Right forelimb (tissue), 1 donor: ENCODE measurements at regions not wholly inside any gene's neighbourhood (a gene's known extent, or its start where the extent isn't known, plus 50 kb on each side); places are given as distances from the start of the nearest gene placed in this dataset.
"Not testable (repeated sequence)": the region's sequence is repeated elsewhere in the genome, so short reads cannot be mapped to it uniquely, and the experiment has no call there.

Source experiments
- DNase-seq: peaks from one replicate; pipeline ENCODE4 v3.0.0-alpha.2; 2018

DNA sequence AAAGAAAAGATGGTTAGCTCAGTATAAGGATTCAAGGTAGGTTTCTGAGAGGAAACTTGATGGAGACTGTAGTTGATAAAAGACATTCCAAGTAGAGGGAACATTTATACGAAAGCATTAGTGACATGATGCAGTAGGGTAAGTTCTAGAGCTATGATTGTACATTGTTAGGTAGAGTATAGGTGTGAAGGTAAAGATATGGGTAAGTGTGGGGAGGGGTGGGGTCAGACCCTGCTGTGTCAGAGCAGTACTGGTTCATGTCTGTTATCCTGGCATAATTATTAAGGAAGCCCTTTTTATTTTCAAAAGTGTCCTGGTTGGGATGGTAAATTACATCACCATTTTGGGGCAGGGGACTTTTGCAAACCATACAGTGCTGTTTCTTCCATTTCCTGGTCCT, 635.8 kb downstream of the COL12A1 start:
- no peak for DNase-seq

- no peak for DNase-seq
Measured at GRCh38 chr6:74568861-74569260, 637.0 kb downstream of the COL12A1 start.

GRCh38 chr6:74567923-74568290, 637.9 kb downstream of the COL12A1 start:
- DNase-seq: not testable (repeated sequence)

DNA sequence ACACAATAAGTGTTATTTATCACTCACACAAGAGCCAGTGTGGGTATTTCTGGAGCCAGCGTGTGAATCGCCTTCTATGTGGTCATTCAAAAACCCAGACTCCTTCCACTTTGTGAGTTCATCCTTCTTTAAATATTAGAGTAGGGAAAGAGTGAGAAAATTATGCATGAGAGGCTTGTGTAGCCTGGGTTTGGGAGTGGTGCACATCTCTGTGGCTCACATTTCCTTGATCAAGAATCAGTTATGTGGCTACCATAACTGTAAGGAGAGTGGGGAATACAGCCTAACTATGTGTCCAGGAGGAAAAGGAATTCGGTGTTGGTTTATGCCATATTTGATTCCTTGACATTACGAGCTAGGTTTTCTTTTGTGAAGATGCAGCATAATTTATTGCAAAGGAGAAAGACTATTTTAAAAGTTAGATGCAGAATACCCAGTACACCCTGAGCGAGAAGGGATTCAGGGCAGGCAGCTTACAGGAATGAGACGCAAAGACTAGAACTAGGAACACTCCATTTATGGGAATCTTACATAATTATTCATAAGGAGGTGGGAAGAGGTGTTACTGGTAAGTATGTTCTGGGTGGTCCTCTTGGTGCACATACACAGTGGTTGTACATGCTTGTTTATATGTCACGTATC, 638.5 kb downstream of the COL12A1 start:
- no peak for DNase-seq

DNA sequence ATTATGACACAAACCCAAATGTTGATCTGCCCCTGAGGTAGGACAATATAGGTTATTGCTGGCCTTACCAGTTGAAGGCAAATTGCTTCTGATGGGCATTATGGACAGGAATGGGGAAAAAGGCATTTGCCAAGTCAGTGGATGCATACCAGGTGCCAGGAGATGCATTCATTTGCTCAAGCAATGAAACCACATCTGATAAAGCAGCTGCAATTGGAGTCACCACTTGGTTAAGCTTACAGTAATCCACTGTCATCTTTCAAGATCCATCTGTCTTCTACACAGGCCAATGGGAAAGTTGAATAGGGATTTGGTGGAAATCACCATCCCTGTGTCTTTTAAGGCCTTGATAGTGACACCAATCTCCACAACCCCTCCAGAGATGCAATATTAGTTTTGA, 648.6 kb downstream of the COL12A1 start:
- DNase-seq: no peak

- DNase-seq: no peak
Measured at GRCh38 chr6:74554041-74554440, 651.8 kb downstream of the COL12A1 start.

DNA sequence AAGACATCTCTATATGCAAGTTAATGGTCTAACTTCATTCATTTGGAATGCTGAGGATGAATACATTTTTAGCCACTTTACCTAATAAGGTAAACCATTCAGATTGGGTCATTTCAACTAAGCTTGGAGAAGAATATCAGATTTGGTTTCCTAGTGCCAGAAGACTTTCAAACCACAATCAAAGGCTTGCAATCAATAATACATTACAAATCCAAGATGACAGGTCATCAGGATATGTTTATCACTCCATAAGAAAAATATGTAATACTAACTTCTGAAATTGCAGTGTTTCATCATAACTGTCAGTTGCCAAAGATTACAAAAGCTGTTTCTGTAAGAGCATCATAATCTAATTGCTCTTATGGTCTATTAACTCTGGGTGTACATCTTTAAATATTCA, 654.0 kb downstream of the COL12A1 start:
- no peak for DNase-seq

DNA sequence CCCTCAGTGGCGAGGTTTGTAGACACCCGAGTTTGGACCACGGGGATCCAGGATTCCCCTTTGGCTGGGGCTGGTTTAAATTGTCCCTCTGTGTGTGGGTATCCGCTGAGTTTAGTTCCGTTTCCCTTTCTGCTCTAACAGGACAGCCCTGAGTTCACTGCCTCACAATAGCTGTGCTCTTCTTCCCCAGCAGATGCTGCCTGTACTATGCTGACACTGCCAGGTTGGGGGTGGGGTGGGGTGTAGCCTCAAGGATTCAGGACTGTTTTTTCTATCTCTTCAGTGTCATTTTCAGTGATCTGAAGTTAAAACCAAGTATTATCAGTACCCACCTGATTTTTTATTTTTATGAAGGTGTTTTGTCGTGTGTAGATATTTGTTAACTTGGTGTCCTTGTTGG, 655.0 kb downstream of the COL12A1 start:
- no peak for DNase-seq

GRCh38 chr6:74549746-74550145, 656.1 kb downstream of the COL12A1 start:
- no peak for DNase-seq

GRCh38 chr6:74534465-74535211, 671.2 kb downstream of the COL12A1 start:
- DNase-seq: no peak

DNA sequence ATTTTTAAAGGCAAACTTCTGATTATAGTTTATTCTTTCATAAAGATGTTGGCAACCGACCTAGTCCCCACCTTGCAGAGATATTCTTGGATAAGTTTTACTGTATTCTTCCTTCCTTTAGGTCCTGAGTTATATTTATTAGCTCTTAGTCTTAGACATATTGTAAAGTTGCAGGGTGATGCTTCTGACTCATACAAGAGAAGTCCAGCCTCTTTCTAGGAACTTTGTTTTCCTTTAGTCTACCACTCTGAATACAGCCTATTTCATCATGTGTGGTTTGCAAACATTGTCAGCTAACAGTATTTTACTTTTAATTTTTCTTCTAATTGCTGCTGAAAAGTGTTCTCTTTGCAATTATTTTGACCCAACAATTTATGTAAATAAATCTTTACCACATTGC, 686.7 kb downstream of the COL12A1 start:
- DNase-seq: no peak

DNA sequence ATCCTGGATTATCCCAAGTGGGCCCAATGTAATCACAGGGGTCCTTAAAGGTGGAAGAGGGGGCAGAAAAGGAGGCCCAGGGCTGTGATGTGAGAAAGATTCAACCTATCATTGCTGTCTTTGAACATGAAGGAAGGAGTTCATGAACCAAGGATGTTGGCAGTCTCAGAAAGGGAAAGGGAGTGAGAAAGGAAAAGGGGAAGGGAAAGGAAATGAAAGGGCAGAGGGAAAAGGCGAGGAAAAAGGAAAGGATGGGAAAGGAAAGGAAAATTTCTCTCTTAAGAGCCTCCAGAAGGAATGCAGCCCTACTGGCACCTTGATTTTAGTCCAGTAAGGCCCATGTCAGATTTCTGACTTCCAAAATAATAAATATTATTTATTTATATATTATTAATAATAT, 687.8 kb downstream of the COL12A1 start:
- no peak for DNase-seq

DNA sequence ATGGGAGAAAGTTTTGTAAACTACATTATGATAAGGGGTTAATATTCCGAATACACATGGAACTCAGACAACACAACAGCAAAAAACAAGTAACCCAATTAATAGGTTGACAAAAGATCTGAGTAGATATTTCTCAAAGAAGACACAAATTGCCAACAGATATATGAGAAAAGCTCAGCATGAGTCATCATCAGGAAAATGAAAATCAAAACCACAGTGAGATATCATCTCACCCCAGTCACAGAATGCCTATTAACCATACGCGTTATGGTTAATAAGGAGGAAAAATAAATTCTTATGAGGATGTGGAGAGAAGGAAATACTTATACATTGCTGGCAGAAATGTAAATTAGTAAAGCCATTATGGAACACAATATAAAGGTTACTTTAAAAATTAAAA, 695.0 kb downstream of the COL12A1 start:
- no peak for DNase-seq

DNA sequence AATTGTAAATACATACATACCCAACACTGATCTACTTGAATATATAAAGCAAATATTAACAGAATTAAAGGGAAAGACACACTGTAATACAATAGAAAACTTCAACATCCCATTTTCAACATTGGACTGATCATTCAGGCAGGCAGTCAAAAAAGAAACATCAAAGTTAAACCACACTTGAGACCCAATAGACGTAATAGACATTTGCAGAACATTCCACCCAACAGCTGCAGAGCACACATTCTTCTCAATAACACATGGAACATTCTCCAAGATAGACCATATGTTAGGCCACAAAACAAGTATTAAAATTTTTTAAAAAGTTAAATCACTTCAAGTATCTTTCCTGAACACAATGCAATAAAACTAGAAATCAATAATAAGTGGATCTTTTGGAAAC, 698.2 kb downstream of the COL12A1 start:
- DNase-seq: no peak

- DNase-seq: no peak
Measured at GRCh38 chr6:74505391-74505790, 700.5 kb downstream of the COL12A1 start.

DNA sequence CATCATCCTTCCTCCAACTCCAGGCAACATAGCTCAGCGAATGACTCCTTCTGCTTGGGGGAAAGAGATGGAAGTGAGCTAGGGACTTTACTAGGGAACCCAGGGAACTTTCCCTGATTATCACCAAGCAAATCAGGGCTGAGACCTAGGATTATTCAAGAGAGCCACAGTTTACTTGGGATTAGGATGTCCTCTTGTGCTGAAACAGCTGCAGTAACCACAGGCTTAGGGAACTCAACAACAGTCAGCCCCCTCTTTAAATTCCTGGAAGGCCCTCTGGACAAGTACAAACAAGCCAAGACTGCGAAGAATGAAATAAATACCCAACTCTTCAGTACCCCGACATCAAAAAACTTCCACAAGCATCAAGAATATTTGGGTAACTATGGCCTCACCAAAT, 700.9 kb downstream of the COL12A1 start:
- no peak for DNase-seq

GRCh38 chr6:74492587-74492986, 713.3 kb downstream of the COL12A1 start:
- no peak for DNase-seq

DNA sequence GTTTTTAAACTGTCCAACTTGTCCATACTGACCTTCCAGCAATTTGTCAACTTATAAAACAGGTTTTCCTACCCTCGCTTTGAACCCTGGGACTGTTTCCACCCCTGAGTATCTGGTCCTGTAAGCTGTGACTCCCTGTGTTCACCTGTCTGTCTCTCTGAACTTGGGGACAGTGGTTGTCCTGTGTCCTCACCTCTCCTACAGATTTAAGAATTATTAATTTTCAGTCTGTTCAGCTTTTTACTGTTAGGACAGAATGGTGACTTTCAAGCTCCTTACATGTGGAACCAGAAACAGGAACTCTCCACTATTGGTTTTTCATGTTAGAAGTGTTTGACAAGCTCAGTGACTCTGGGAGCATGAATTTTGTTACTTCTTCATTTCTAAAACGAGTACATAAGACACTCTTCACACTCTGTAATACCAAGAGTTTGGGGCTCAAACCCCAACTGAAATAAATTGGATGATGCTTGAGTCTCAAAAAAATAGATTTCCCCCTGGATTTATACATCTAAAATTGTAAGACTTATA, 713.9 kb downstream of the COL12A1 start:
- no peak for DNase-seq

DNA sequence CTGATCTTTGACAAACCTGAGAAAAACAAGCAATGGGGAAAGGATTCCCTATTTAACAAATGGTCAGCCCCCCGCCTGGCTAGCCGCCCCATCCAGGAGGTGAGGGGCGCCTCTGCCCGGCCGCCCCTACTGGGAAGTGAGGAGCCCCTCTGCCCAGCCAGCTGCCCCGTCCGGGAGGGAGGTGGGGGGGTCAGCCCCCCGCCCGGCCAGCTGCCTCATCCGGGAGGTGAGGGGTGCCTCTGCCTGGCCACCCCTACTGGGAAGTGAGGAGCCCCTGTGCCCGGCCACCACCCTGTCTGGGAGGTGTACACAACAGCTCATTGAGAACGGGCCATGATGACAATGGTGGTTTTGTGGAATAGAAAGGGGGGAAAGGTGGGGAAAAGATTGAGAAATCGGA, 717.1 kb downstream of the COL12A1 start:
- not testable (repeated sequence) for DNase-seq

DNA sequence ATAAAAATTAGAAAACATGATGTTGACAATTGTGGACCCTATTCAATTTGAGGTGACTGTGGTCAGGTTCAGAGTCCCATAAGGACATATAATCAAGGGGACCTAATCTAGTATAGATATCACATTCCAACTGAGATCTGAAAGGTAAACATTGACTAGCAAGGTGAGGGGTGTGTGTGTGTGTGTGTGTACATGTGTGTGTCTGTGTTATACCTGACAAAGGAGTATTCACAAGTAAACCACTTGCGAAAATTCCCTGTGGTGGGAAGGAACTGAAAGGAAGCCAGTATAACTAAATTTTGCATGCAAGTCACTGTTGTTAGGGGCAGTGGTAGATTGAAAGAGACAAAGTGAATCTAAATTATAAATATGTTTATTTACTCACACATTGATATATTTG, 723.7 kb downstream of the COL12A1 start:
- DNase-seq: no peak

- DNase-seq: no peak
Measured at GRCh38 chr6:74480561-74480960, 725.3 kb downstream of the COL12A1 start.

GRCh38 chr6:74479960-74480359, 725.9 kb downstream of the COL12A1 start:
- DNase-seq: no peak

GRCh38 chr6:74479420-74479819, 726.4 kb downstream of the COL12A1 start:
- no peak for DNase-seq

GRCh38 chr6:74474046-74474445, 731.8 kb downstream of the COL12A1 start:
- DNase-seq: not testable (repeated sequence)

DNA sequence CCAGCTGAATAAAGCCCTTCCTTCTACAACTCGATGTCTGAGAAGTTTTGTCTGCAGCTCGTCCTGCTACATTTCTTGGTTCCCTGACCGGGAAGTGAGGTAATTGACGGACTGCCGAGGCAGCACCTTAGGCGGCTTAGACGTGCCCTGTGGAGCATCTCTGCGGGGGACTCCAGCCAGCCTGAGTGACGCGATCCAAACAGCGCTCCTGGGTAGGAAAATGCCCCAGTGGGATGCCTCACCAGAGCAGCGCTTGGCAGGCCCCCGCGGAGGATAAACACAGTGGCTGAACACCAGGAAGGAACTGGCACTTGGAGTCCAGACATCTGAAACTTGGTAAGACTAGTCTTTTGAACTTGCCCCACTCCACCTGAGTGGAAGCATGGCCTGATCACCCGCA, 737.3 kb downstream of the COL12A1 start:
- not testable (repeated sequence) for DNase-seq
